HG03558 (cell line): ENCODE measurements at regions not wholly inside any gene's neighbourhood (a gene's known extent, or its start where the extent isn't known, plus 50 kb on each side); places are given as distances from the start of the nearest gene placed in this dataset.

Experiments used
- ATAC-seq: cut with Tn5 transposase; IDR thresholded peaks from one replicate; pipeline ENCODE4 v1.9.1; 2021; ENCODE audit warnings: moderate number of reproducible peaks; ENCODE audit not compliant: unreplicated experiment; ENCODE audit errors: extremely low read depth

DNA sequence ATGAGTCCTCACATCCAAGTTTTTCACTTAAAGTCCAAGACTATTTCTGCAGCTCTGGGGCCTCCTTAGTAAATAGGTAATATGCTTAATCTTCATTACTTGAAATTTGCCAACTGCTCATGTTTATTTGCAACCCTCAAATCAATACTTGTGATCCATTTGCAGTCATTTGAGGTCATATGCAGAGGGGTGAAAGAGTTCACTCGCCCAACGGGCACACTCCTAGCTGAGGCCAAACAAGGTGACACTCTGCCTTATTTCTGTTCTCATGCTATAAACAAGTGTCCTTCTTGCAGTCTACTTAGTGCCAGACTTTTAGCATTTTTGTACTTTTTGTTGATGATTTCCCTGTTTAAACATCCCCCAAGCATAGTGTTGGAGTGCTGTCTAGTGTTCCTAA, 409.9 kb downstream of the AEBP2 start:
- ATAC-seq = no peak

DNA sequence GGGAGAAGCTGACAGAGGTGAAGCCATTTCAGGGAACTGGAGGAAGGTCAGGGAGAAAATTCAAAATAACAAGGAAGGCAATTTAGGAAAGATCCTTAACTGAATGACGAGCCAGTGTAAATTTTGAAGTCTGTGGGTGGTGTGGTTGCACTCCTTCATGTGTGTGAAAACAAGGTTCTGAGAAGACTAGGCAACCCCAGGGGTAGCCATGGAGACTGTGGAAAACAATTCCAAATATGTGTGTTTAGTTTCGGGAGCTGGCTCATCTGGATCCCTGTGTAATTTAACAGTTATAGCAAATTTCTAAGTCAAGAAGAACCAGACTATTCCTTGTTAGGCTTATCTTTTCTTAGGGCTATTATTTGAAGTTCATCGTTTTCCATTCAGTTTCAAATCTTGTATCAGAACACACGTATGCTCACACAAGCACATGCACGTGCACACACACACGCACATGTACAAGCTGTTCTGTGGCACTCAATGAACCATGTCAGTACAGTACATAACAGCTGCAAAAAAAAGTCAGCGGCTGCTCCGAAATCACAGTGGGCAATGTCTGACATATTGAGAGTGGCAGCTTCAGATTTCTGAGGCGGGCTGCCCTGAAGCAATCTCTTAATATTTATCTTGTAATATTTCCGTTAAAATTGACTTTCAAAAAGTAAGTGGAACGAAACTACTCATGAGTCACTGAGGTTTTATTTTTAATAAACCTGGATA, 411.2 kb downstream of the AEBP2 start:
- no peak for ATAC-seq

DNA sequence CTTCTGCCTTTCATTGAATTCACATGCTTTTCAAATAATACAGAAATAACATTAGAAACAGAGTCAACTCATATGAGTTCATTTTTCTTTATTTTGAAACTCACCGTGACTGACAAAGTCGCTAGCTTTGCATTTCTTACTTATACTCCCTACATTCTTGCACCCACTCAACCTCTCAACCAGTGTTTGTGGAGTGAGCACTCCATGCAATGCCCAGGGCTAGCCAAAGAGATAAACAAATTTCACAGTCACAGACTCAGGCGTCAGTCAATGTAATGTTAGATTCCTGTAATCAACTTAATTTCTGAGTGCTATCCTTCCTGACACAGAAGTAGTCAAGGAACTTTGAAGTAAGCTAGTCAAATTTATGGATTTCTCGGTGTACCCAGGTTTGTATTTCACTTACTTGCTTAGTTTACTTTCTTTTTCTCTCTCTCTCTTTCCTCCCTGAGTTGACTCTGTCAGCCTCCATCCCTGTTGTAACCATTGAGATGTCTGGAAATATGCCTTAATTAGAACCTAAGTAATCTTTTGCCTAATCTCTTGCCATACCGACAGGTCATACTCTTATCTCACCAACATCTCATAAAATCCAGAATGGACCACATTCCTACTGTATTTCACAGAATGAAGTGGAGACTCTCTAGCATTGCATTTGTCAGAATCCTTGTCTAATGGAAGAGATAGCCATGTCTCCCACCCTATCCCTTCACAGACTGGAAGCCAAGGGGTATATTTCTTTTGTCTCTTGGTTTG, 413.0 kb downstream of the AEBP2 start:
- no peak for ATAC-seq

DNA sequence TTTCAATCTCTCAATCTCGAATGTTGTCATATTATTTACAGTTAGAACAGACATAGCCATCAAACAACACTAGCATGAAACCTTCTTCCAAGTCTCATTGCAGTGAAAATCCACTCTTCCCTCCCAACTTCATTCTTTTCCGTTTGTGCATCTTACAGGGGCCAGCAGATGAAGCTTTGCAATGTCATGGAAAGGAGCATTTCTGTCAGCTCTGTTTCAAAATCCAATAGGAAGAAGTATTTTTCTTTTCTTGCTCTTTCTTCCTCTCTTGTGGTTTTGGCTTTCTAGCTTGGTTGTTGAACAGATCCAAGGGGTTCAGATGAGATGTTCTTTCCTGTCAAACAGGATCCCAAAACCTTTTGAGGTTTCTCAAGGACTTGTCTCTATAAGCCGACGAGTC, 416.6 kb downstream of the AEBP2 start:
- ATAC-seq = no peak

GRCh38 chr12:19856389-19856788, 417.1 kb downstream of the AEBP2 start:
- no peak for ATAC-seq

DNA sequence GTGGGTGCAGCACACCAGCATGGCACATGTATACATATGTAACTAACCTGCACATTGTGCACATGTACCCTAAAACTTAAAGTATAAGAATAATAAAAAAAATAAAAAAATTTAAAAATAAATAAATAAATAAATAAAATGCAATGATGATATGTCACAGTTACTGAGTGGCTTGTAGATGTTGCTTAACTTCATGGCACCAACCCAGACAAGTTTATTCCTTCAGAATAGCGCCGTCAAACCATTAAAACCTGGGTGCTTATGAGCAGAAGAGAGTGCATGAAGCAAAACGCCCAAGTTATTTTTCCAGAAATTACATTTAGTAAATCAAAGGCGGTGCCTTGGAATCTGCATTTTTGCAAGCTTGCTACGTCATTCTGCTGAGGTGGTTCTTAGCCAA, 417.9 kb downstream of the AEBP2 start:
- no peak for ATAC-seq

DNA sequence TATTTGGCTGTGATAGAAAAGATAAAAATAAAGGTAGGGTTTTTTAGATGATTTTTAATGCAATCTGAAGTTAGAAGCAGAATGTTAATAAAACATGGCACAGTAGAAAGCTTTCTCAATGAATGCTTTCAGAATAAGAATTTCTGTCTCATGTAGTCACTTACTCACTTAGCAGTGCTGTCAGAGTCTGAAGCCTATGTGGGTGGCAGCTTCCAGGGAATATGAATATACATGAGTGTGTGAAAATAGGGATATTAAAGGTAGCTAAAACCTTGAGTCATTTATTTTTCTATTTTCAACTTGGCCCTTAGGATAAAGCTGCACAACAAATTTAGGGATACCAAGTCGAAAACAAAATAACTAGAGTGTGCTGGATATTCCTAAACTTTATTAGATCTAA, 427.9 kb downstream of the AEBP2 start:
- ATAC-seq = no peak

GRCh38 chr12:19867970-19868369, 428.7 kb downstream of the AEBP2 start:
- ATAC-seq = no peak

DNA sequence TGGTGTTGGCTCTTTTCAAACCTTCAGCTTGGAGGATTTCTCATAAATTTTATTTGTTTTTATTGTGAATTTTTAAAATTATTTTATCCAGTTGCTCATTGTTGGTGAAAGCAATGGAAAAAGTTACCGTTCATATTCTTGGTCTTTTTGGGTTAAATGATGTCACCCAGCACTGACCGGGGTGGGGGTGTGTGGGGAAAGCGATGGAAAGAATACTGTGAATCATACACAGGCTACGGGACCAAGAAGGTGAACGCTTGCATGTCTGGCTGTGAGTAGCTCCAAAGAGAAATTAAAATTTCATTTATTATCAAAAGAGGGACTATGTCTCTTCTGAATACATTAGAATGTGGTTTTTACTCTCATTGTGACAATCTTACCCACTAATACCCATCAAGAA, 430.1 kb downstream of the AEBP2 start:
- no peak for ATAC-seq

DNA sequence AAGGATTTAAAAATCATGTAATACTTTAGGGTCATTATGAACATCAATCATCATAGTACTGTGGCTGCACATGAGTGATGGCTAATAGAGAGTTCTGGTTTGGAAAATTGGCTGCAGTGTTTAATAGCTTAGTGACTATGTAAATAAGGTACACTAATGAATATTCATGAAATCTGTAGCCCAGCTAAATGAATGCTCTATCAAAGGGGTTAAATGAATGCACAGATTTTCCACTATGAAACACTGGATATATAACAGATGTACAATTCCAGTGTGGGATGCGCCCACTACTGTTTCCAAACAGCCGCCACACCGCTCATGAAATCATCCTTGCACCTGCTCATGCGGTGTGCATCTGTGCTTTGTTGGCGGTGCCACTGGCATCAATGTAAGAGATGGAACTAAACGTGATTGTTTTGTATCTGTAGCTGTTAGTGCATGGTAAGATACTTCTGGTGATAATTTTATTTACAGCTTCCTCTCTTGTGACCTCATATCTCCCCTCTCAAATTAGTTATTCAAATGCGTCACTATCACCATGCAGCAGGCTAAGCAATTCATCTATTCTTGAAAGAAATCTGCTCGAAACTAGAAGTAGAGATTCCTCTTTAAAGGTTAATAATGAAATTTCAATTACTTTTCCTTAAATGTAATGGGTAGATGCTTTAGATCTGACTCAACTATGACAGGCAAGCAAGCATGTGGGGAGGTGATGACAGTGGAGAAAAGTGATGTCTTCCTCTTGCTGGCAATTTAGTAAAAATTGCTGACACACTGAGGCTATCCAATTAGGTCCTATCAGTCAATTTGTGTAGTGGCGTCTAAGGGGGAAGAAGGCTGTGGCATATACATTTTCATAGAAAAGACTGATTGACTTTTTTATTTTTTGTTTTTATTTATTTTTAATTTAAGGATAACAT, 433.6 kb downstream of the AEBP2 start:
- no peak for ATAC-seq

DNA sequence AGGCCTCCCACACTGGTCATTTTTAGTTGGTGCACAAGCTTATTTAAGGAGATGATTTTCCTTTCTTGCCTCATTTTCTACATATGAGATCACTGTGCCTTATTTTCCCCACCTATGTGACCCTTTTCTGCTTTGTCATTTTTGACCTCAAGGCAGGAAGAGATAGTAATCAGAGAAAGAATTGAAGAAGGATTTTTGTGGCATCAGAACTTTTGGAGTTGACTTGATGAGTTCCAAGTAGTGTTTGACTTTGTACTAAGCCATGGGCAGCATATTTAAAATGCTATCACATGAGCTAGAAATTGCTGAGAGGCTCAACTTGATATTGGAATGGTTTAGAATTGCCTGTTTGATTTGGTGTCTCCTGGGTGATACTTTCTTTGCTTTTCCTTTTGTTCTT, 440.8 kb downstream of the AEBP2 start:
- no peak for ATAC-seq

- ATAC-seq = no peak
Measured at GRCh38 chr12:19880721-19881120, 441.4 kb downstream of the AEBP2 start.

GRCh38 chr12:19882346-19882745, 443.1 kb downstream of the AEBP2 start:
- no peak for ATAC-seq

GRCh38 chr12:19884021-19884492, 444.8 kb downstream of the AEBP2 start:
- ATAC-seq = no peak

GRCh38 chr12:19885093-19885812, 446.0 kb downstream of the AEBP2 start:
- ATAC-seq = no peak

DNA sequence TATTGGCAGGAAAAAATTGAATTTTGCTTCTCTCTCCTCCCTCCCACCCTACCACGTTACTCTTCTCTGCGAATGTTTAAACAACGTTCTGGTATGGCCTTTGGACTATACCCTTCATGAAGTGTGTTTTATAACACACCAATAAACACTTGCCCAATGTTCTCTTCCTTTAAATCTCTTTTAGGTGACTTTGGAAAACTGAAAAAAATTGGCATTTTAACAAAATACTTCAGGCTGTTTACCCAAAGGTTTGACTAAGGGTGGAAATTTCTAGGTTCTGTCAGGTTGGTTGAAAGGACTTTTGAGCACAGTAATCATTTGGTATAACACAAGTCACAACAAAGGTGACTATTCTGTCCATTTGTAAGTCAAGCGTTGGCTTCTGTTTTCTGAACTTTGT, 446.8 kb downstream of the AEBP2 start:
- ATAC-seq = no peak

DNA sequence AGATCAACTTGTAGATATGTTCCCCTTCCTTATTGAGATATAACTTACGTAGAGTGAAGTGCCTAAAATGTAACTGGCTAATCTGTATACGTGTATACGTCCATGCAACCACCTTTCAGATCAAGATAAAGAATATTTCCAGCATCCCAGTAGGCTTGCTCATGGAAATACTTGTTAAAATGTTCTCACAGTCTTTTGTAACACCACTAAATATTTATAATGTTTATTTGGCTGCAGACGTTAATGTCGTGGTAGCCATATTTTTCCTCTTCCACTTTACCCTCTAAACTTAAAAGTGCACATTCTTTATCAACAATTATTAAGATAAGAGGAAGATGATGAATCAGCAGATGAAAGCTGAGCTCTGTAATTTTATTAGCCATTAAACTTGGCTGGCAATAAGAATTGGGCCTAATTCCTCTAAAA, 447.4 kb downstream of the AEBP2 start:
- no peak for ATAC-seq

DNA sequence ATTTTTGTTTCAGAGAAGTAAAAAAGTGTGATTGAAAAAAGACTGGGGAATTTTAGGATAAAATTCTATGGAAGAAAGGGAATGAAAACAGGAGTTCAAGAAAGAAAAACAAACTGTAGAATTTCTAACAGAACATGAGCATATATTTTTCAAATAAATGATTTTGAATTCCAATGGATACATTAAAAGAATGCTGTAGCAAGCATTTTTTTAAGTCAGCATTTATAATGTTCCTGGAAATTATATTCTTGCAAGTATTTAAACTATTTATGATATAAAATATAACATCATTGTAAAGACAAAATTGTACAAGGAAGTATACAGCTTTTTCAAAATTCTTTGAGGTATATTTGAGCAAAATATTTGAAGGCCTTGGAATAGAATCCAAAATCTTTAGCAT, 450.7 kb downstream of the AEBP2 start:
- no peak for ATAC-seq

- ATAC-seq = no peak
Measured at GRCh38 chr12:19891936-19892591, 452.8 kb downstream of the AEBP2 start.

- ATAC-seq = no peak
Measured at GRCh38 chr12:19893514-19893913, 454.2 kb downstream of the AEBP2 start.
